ENCODE measurements at regions not wholly inside any gene's neighbourhood (a gene's known extent, or its start where the extent isn't known, plus 50 kb on each side); places are given as distances from the start of the nearest gene placed in this dataset.
A peak's percentile ranks its signal among the peaks of the same experiment; 100 is the strongest.

DNA sequence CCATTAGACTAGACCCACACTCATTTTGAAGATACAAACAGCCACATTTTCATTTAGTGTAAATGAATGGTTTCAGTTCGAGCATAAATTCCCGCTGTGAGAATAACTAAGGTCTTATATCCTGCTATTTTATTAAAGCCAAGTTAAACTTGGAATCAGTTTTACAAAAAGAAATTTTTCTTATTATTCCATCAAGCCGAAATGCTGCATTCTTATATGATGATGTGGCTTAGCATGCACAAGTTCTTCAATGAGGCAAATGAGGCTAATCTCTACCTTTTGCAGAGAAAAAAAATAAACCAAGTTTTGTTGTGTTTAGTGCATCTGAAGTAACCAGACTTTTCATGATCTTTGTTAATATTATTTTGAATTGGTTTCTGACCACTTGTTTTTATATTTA is 953.9 kb upstream of the PCDH10 start:
- H3K9ac ChIP-seq (ENCODE audit: low read length), result no peak overlapping the region
- H3K9me3 ChIP-seq (ENCODE audit: low read length), result peaks cover 5% of the 10 kb centered on the region; the same call in 1 of the 2 replicates
- no peaks in the 10 kb centered on the region for H4K20me1 ChIP-seq (ENCODE audit: insufficient read depth, low read length)
- H3K27ac ChIP-seq (ENCODE audit: low read depth, low read length, poor library complexity, severe bottlenecking), result no peak overlapping the region
- peak overlapping the region; percentile 98; the same call in 1 of the 2 replicates for H2AFZ ChIP-seq (ENCODE audit: low read length)
- no peak overlapping the region for H3K4me3 ChIP-seq (ENCODE audit: low read depth, low read length, poor library complexity, severe bottlenecking)
- peaks cover 6% of the 10 kb centered on the region for H3K4me1 ChIP-seq (ENCODE audit: insufficient read depth, low read length, severe bottlenecking)
- no peaks in the 10 kb centered on the region for H3K36me3 ChIP-seq (ENCODE audit: insufficient read depth, low read length)
- no peaks in the 10 kb centered on the region for H3K79me2 ChIP-seq (ENCODE audit: insufficient read depth, low read length)
- H3K9me2 ChIP-seq (ENCODE audit: low read depth, low read length), result no peaks in the 10 kb centered on the region
- no peaks in the 10 kb centered on the region for H3K27me3 ChIP-seq (ENCODE audit: insufficient read depth, low read length)
- no peak overlapping the region; the same call in 1 of the 2 replicates for H3K4me2 ChIP-seq (ENCODE audit: low read length)
- no peak for TF ChIP-seq EZH2 (IDR thresholded peaks at IDR 0.05; ENCODE audit: borderline replicate concordance, low read length)
- TF ChIP-seq, protein P1, sequence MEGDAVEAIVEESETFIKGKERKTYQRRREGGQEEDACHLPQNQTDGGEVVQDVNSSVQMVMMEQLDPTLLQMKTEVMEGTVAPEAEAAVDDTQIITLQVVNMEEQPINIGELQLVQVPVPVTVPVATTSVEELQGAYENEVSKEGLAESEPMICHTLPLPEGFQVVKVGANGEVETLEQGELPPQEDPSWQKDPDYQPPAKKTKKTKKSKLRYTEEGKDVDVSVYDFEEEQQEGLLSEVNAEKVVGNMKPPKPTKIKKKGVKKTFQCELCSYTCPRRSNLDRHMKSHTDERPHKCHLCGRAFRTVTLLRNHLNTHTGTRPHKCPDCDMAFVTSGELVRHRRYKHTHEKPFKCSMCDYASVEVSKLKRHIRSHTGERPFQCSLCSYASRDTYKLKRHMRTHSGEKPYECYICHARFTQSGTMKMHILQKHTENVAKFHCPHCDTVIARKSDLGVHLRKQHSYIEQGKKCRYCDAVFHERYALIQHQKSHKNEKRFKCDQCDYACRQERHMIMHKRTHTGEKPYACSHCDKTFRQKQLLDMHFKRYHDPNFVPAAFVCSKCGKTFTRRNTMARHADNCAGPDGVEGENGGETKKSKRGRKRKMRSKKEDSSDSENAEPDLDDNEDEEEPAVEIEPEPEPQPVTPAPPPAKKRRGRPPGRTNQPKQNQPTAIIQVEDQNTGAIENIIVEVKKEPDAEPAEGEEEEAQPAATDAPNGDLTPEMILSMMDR (IDR thresholded peaks at IDR 0.05; ENCODE audit: low read length), result no peak
- H3F3A ChIP-seq (ENCODE audit: insufficient read depth, low read length), result no peaks in the 10 kb centered on the region

DNA sequence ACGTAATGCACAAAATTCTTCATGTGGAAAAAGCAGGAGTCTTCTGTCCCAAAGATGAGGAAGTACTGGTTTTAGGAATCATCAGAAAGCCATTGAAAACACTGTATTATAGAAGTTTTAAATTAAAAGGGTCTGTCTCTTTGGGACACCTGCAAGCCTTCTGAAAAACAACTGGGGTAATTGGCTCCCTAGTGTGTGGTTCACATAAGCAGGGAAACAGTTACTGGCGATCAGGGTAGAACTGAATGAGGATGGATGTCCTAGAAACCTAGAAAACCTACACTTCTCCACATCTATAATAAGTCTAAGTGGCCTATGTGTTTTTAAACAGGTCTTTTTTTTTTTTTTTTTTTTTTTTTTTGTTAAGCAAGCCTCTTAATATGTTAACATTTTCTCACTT is 945.5 kb upstream of the PCDH10 start:
- TF ChIP-seq EZH2 (IDR thresholded peaks at IDR 0.05; ENCODE audit: borderline replicate concordance, low read length), result no peak
- TF ChIP-seq, protein P1 (IDR thresholded peaks at IDR 0.05; ENCODE audit: low read length), result no peak
- H3K27ac ChIP-seq (ENCODE audit: low read depth, low read length, poor library complexity, severe bottlenecking), result no peak overlapping the region
- H3K4me1 ChIP-seq (ENCODE audit: insufficient read depth, low read length, severe bottlenecking), result peaks cover 10% of the 10 kb centered on the region
- H3K9ac ChIP-seq (ENCODE audit: low read length), result no peak overlapping the region
- H3K4me2 ChIP-seq (ENCODE audit: low read length), result peak overlapping the region; percentile 2; the same call in 1 of the 2 replicates
- no peaks in the 10 kb centered on the region for H3K27me3 ChIP-seq (ENCODE audit: insufficient read depth, low read length)
- peak overlapping the region; percentile 95; the same call in 1 of the 2 replicates for H2AFZ ChIP-seq (ENCODE audit: low read length)
- H3F3A ChIP-seq (ENCODE audit: insufficient read depth, low read length), result no peaks in the 10 kb centered on the region
- H3K36me3 ChIP-seq (ENCODE audit: insufficient read depth, low read length), result no peaks in the 10 kb centered on the region
- H4K20me1 ChIP-seq (ENCODE audit: insufficient read depth, low read length), result no peaks in the 10 kb centered on the region
- no peaks in the 10 kb centered on the region for H3K79me2 ChIP-seq (ENCODE audit: insufficient read depth, low read length)
- H3K9me3 ChIP-seq (ENCODE audit: low read length), result no peaks in the 10 kb centered on the region
- H3K9me2 ChIP-seq (ENCODE audit: low read depth, low read length), result no peaks in the 10 kb centered on the region
- no peak overlapping the region for H3K4me3 ChIP-seq (ENCODE audit: low read depth, low read length, poor library complexity, severe bottlenecking)

DNA sequence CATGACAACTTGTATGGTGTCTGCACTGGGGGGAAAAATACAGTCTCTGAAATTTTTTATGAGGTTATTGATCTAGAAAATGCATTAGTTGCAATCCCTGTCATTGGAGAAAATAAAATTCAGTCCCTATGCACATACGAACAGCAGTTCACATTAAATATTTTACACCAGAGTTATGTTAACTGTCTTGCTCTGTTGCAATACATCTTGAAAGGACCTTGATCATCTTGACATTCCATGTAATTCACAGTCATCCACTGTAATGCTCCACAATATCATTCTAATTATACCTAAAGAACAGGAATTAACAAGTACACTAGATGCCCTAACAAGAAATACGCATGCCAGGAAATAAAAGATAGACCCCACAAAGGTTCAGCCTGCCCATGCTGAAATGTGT is 934.6 kb upstream of the PCDH10 start:
- Histone ChIP-seq H3K27ac (ENCODE audit: low read depth, low read length, poor library complexity, severe bottlenecking) (no peak overlapping the region), H3K9ac (ENCODE audit: low read length) (no peak overlapping the region), H3K4me1 (ENCODE audit: insufficient read depth, low read length, severe bottlenecking) (peaks cover 7% of the 10 kb centered on the region), H4K20me1 (ENCODE audit: insufficient read depth, low read length) (no peaks in the 10 kb centered on the region), H3K9me3 (ENCODE audit: low read length) (no peaks in the 10 kb centered on the region), H3K36me3 (ENCODE audit: insufficient read depth, low read length) (no peaks in the 10 kb centered on the region), H3K4me2 (ENCODE audit: low read length) (no peak overlapping the region), H3K27me3 (ENCODE audit: insufficient read depth, low read length) (no peaks in the 10 kb centered on the region), H3F3A (ENCODE audit: insufficient read depth, low read length) (no peaks in the 10 kb centered on the region), H3K79me2 (ENCODE audit: insufficient read depth, low read length) (no peaks in the 10 kb centered on the region), H3K9me2 (ENCODE audit: low read depth, low read length) (no peaks in the 10 kb centered on the region), H3K4me3 (ENCODE audit: low read depth, low read length, poor library complexity, severe bottlenecking) (no peak overlapping the region), H2AFZ (ENCODE audit: low read length) (no peak overlapping the region)
- TF ChIP-seq EZH2 (IDR thresholded peaks at IDR 0.05; ENCODE audit: borderline replicate concordance, low read length), result no peak
- TF ChIP-seq, protein P1 (IDR thresholded peaks at IDR 0.05; ENCODE audit: low read length), result no peak
